ENCODE measurements at regions not wholly inside any gene's neighbourhood (a gene's known extent, or its start where the extent isn't known, plus 50 kb on each side); places are given as distances from the start of the nearest gene placed in this dataset.

- no peaks in the 10 kb centered on the region for H3K36me3 ChIP-seq (ENCODE audit: insufficient read depth, low read length)
- no peaks in the 10 kb centered on the region for H3K79me2 ChIP-seq (ENCODE audit: low read length)
- no peak overlapping the region for H3K9ac ChIP-seq (ENCODE audit: low read length)
- no peak overlapping the region for H2AFZ ChIP-seq (ENCODE audit: low read length)
- no peaks in the 10 kb centered on the region for H3K9me2 ChIP-seq (replicated peaks; ENCODE audit: insufficient read depth, low read length)
- no peak overlapping the region for H3K4me3 ChIP-seq (ENCODE audit: low read length)
- H4K20me1 ChIP-seq (ENCODE audit: insufficient read depth, low read depth, low read length): no peaks in the 10 kb centered on the region
- H3K27ac ChIP-seq (ENCODE audit: low read length): no peak overlapping the region
- H3K4me1 ChIP-seq (ENCODE audit: low read length): no peaks in the 10 kb centered on the region
- DNase-seq: no peak
- no peaks in the 10 kb centered on the region for H3K27me3 ChIP-seq (ENCODE audit: low read length)
- no peaks in the 10 kb centered on the region for H3K9me3 ChIP-seq (ENCODE audit: low read length)
- no peak overlapping the region for H3K4me2 ChIP-seq (ENCODE audit: low read depth, low read length, poor library complexity, severe bottlenecking)
These were observed 149.7 kb downstream of the PRELID2 start for GRCh38 chr5:145685417-145685816.

GRCh38 chr5:145683431-145683830 lies 151.7 kb downstream of the PRELID2 start:
- no peak overlapping the region for H3K4me2 ChIP-seq (ENCODE audit: low read depth, low read length, poor library complexity, severe bottlenecking)
- H2AFZ ChIP-seq (ENCODE audit: low read length): no peak overlapping the region
- no peaks in the 10 kb centered on the region for H3K79me2 ChIP-seq (ENCODE audit: low read length)
- H3K4me3 ChIP-seq (ENCODE audit: low read length): no peak overlapping the region
- H3K9ac ChIP-seq (ENCODE audit: low read length): no peak overlapping the region
- H3K4me1 ChIP-seq (ENCODE audit: low read length): no peaks in the 10 kb centered on the region
- H4K20me1 ChIP-seq (ENCODE audit: insufficient read depth, low read depth, low read length): no peaks in the 10 kb centered on the region
- H3K9me3 ChIP-seq (ENCODE audit: low read length): no peaks in the 10 kb centered on the region
- H3K27ac ChIP-seq (ENCODE audit: low read length): no peak overlapping the region
- H3K9me2 ChIP-seq (replicated peaks; ENCODE audit: insufficient read depth, low read length): no peaks in the 10 kb centered on the region
- no peaks in the 10 kb centered on the region for H3K36me3 ChIP-seq (ENCODE audit: insufficient read depth, low read length)
- no peaks in the 10 kb centered on the region for H3K27me3 ChIP-seq (ENCODE audit: low read length)
- no peak for DNase-seq

DNA sequence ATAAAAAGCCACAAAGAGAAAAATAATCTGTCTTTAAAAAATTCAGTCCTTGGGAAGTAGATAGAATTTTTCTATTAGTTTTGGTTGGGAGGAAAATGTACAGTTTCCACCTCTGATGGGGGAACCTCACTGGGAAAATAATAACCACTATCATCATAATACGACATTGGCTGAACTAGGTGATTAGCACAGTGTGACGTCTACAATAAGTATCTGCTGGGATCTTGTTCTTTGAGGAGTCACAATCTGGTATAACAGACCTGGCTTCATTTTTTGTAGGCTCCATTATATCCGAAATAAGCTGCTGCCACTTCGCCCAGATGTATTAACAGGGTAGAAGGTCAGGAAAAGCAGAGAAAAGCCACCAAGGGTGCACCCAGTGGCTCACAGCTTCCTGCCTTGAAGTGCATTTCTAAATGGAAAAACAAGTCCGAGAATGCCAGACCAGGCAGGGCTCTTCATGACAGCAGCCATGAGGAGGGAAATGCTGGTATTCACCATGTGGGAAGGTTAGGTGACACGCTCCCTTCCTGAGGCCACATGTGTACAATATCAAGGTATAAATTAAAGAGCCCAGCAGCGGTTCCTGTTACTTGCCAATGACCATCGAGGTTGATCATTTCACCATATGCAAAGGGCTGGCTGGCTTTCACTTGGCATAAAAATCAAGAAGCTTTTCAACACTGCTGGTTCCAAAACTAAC lies 152.8 kb downstream of the PRELID2 start:
- Histone ChIP-seq H3K4me3 (ENCODE audit: low read length) (no peak overlapping the region), H3K9ac (ENCODE audit: low read length) (no peak overlapping the region), H2AFZ (ENCODE audit: low read length) (no peak overlapping the region), H3K4me1 (ENCODE audit: low read length) (no peaks in the 10 kb centered on the region), H3K4me2 (ENCODE audit: low read depth, low read length, poor library complexity, severe bottlenecking) (no peak overlapping the region), H3K9me3 (ENCODE audit: low read length) (no peaks in the 10 kb centered on the region), H3K27ac (ENCODE audit: low read length) (no peak overlapping the region), H3K79me2 (ENCODE audit: low read length) (no peaks in the 10 kb centered on the region), H3K36me3 (ENCODE audit: insufficient read depth, low read length) (no peaks in the 10 kb centered on the region), H3K27me3 (ENCODE audit: low read length) (no peaks in the 10 kb centered on the region), H4K20me1 (ENCODE audit: insufficient read depth, low read depth, low read length) (no peaks in the 10 kb centered on the region), H3K9me2 (replicated peaks; ENCODE audit: insufficient read depth, low read length) (no peaks in the 10 kb centered on the region)
- no peak for DNase-seq

- Histone ChIP-seq H3K36me3 (ENCODE audit: insufficient read depth, low read length) (no peaks in the 10 kb centered on the region), H3K9me3 (ENCODE audit: low read length) (no peaks in the 10 kb centered on the region), H3K27me3 (ENCODE audit: low read length) (no peaks in the 10 kb centered on the region), H3K27ac (ENCODE audit: low read length) (no peak overlapping the region), H3K4me2 (ENCODE audit: low read depth, low read length, poor library complexity, severe bottlenecking) (no peak overlapping the region), H3K9me2 (replicated peaks; ENCODE audit: insufficient read depth, low read length) (no peaks in the 10 kb centered on the region), H2AFZ (ENCODE audit: low read length) (no peak overlapping the region), H3K9ac (ENCODE audit: low read length) (no peak overlapping the region), H3K4me3 (ENCODE audit: low read length) (no peak overlapping the region), H3K4me1 (ENCODE audit: low read length) (no peaks in the 10 kb centered on the region), H3K79me2 (ENCODE audit: low read length) (no peaks in the 10 kb centered on the region), H4K20me1 (ENCODE audit: insufficient read depth, low read depth, low read length) (no peaks in the 10 kb centered on the region)
- DNase-seq: peak; percentile 90
These were observed 153.5 kb downstream of the PRELID2 start for GRCh38 chr5:145681686-145682085.

- no peaks in the 10 kb centered on the region for H3K27me3 ChIP-seq (ENCODE audit: low read length)
These were observed 153.9 kb downstream of the PRELID2 start for GRCh38 chr5:145681216-145681615.

GRCh38 chr5:145680767-145681166 lies 154.4 kb downstream of the PRELID2 start:
- Histone ChIP-seq H3K79me2 (ENCODE audit: low read length) (no peaks in the 10 kb centered on the region), H3K27me3 (ENCODE audit: low read length) (no peaks in the 10 kb centered on the region), H3K27ac (ENCODE audit: low read length) (no peak overlapping the region), H2AFZ (ENCODE audit: low read length) (no peak overlapping the region), H3K9me3 (ENCODE audit: low read length) (no peaks in the 10 kb centered on the region), H3K4me2 (ENCODE audit: low read depth, low read length, poor library complexity, severe bottlenecking) (no peak overlapping the region), H3K9me2 (replicated peaks; ENCODE audit: insufficient read depth, low read length) (no peaks in the 10 kb centered on the region), H3K4me3 (ENCODE audit: low read length) (no peak overlapping the region), H3K36me3 (ENCODE audit: insufficient read depth, low read length) (no peaks in the 10 kb centered on the region), H3K9ac (ENCODE audit: low read length) (no peak overlapping the region), H3K4me1 (ENCODE audit: low read length) (no peaks in the 10 kb centered on the region), H4K20me1 (ENCODE audit: insufficient read depth, low read depth, low read length) (no peaks in the 10 kb centered on the region)
- DNase-seq: no peak

More at GRCh38 chr5:145681216-145681615, 153.9 kb downstream of the PRELID2 start:
- H3K9me3 ChIP-seq (ENCODE audit: low read length): no peaks in the 10 kb centered on the region
- DNase-seq: no peak
- H3K4me2 ChIP-seq (ENCODE audit: low read depth, low read length, poor library complexity, severe bottlenecking): no peak overlapping the region
- no peak overlapping the region for H2AFZ ChIP-seq (ENCODE audit: low read length)
- H3K4me3 ChIP-seq (ENCODE audit: low read length): no peak overlapping the region
- H3K4me1 ChIP-seq (ENCODE audit: low read length): no peaks in the 10 kb centered on the region
- no peaks in the 10 kb centered on the region for H3K36me3 ChIP-seq (ENCODE audit: insufficient read depth, low read length)
- no peaks in the 10 kb centered on the region for H3K79me2 ChIP-seq (ENCODE audit: low read length)
- no peak overlapping the region for H3K9ac ChIP-seq (ENCODE audit: low read length)
- H4K20me1 ChIP-seq (ENCODE audit: insufficient read depth, low read depth, low read length): no peaks in the 10 kb centered on the region
- no peaks in the 10 kb centered on the region for H3K9me2 ChIP-seq (replicated peaks; ENCODE audit: insufficient read depth, low read length)
- H3K27ac ChIP-seq (ENCODE audit: low read length): no peak overlapping the region

DNA sequence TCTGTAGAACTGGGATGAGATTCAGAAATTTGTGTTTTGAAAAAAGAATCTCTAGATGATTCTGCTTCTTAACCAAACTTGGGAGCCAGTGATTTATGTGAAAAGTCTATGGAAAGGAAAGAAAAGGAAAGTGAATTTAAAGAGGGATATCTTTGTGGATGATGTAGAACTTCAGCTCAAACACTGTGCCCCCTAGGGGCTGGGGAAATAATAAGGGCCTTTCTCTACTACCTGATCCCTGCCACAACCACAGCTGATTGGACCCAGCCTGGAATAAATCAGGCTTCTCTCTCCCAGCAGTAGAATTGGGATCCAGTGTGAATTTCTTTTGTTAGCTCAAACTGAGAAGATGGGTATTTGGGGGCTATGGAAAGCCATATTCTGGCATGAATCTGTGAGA lies 155.0 kb downstream of the PRELID2 start:
- H3K9me3 ChIP-seq (ENCODE audit: low read length): no peaks in the 10 kb centered on the region
- no peaks in the 10 kb centered on the region for H3K36me3 ChIP-seq (ENCODE audit: insufficient read depth, low read length)
- no peak overlapping the region for H3K9ac ChIP-seq (ENCODE audit: low read length)
- DNase-seq: peak; percentile 47
- no peaks in the 10 kb centered on the region for H3K79me2 ChIP-seq (ENCODE audit: low read length)
- no peaks in the 10 kb centered on the region for H3K27me3 ChIP-seq (ENCODE audit: low read length)
- no peak overlapping the region for H3K4me3 ChIP-seq (ENCODE audit: low read length)
- H3K4me2 ChIP-seq (ENCODE audit: low read depth, low read length, poor library complexity, severe bottlenecking): no peak overlapping the region
- no peaks in the 10 kb centered on the region for H3K4me1 ChIP-seq (ENCODE audit: low read length)
- H4K20me1 ChIP-seq (ENCODE audit: insufficient read depth, low read depth, low read length): no peaks in the 10 kb centered on the region
- no peak overlapping the region for H2AFZ ChIP-seq (ENCODE audit: low read length)
- no peak overlapping the region for H3K27ac ChIP-seq (ENCODE audit: low read length)
- H3K9me2 ChIP-seq (replicated peaks; ENCODE audit: insufficient read depth, low read length): no peaks in the 10 kb centered on the region

- H3K79me2 ChIP-seq (ENCODE audit: low read length): no peaks in the 10 kb centered on the region
- H3K27ac ChIP-seq (ENCODE audit: low read length): no peak overlapping the region
- no peak overlapping the region for H3K4me3 ChIP-seq (ENCODE audit: low read length)
- no peak overlapping the region for H3K9ac ChIP-seq (ENCODE audit: low read length)
- H3K9me2 ChIP-seq (replicated peaks; ENCODE audit: insufficient read depth, low read length): no peaks in the 10 kb centered on the region
- DNase-seq: no peak
- H3K4me1 ChIP-seq (ENCODE audit: low read length): no peaks in the 10 kb centered on the region
- H3K36me3 ChIP-seq (ENCODE audit: insufficient read depth, low read length): no peaks in the 10 kb centered on the region
- H3K9me3 ChIP-seq (ENCODE audit: low read length): no peaks in the 10 kb centered on the region
- no peaks in the 10 kb centered on the region for H3K27me3 ChIP-seq (ENCODE audit: low read length)
- H3K4me2 ChIP-seq (ENCODE audit: low read depth, low read length, poor library complexity, severe bottlenecking): no peak overlapping the region
- H4K20me1 ChIP-seq (ENCODE audit: insufficient read depth, low read depth, low read length): no peaks in the 10 kb centered on the region
- H2AFZ ChIP-seq (ENCODE audit: low read length): no peak overlapping the region
These were observed 156.9 kb downstream of the PRELID2 start for GRCh38 chr5:145678255-145678654.
